NCI-H1105 treated with DMSO at 0.1 percent for 48 hours (cell line): ENCODE measurements at regions not wholly inside any gene's neighbourhood (a gene's known extent, or its start where the extent isn't known, plus 50 kb on each side); places are given as distances from the start of the nearest gene placed in this dataset.
A peak's percentile ranks its signal among the peaks of the same experiment; 100 is the strongest.

ENCODE experiments used
- DNase-seq: peaks from one replicate; lab custom pipeline; 2025; lab: John Stamatoyannopoulos, UW

- DNase-seq = no peak
Measured at GRCh38 chr3:159818997-159819500, 169.6 kb upstream of the IL12A start.

GRCh38 chr3:159819676-159820075 lies 169.0 kb upstream of the IL12A start:
- no peak for DNase-seq

DNA sequence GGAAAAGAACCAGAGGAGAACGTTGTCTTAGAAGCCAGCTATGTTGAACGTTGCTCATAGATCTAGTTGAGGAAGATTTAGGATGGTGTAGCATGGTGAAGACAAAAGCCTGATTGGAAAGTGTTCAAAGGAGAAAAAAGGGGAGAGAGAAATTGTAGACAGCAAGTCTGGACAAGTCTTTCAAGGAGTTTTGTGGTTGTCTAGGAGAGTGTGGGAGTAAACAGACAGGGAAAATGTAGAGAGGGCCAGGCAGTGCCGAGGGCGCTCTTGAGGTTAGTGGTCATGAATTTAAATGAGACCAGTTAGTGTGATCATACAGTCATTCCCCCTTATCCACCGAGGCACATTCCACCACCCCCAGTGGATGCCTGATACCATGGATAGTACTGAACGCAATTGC lies 167.5 kb upstream of the IL12A start:
- DNase-seq = no peak

- no peak for DNase-seq
Measured at GRCh38 chr3:159821736-159822135, 166.9 kb upstream of the IL12A start.

DNA sequence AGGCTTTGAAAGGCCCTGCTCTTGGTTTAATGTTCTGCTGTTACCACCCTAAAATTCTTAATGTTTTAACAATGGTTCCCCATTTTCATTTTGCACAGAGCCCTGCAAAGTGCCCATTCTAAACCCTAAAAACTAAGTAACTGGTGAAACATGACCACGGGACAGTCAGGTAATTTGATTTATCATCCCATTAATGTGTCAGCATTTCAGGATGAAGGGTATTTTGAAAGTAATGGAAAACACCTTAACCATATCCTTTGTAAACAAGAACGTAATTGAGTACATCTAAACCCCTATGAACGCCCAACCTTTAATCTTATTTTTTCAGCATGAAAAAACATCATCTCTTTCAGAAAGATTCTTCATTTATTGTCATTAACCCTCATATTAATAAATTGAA lies 164.9 kb upstream of the IL12A start:
- no peak for DNase-seq

DNA sequence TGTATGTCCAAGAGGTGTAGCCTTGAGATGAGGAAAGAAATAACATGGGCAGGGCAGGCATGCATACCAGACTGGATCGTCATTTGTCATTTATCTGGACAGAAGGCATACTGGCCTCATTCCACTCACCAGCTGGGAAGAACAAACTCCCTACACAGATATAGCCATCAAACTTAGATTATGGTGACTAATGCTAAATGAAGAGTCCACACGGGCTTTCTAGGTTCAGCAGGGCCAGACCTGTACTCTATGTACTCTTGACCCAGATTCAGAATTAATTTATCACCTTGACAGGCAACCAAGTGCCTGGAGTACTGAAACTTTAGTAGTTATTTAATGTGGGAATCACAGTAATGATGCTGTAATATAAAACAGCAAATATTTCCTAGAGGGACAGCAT lies 164.3 kb upstream of the IL12A start:
- DNase-seq = no peak

GRCh38 chr3:159825216-159825854 lies 163.3 kb upstream of the IL12A start:
- no peak for DNase-seq

- DNase-seq = peak; percentile 97
Measured at GRCh38 chr3:159828542-159828943, 160.1 kb upstream of the IL12A start.

DNA sequence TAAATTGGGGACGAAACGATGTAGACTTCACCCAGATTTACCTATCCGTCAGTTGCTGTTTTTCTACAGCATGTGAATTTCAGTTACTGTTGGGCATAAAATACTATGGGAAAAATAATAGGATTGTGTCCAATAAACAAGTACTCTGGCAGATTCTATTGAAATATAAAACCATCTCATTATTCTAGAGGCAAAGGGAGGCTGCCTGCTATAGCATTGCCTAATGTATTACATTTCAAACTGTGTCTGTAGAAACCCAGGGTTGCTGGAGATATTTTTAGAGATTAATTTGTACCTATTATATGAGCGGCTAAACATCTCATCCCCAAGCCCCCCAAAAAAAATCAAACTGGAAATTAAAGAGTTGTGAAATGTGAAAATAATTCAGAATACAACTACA lies 159.6 kb upstream of the IL12A start:
- peak; percentile 91 for DNase-seq

GRCh38 chr3:159829539-159830227 lies 159.0 kb upstream of the IL12A start:
- peak; percentile 100 for DNase-seq

DNA sequence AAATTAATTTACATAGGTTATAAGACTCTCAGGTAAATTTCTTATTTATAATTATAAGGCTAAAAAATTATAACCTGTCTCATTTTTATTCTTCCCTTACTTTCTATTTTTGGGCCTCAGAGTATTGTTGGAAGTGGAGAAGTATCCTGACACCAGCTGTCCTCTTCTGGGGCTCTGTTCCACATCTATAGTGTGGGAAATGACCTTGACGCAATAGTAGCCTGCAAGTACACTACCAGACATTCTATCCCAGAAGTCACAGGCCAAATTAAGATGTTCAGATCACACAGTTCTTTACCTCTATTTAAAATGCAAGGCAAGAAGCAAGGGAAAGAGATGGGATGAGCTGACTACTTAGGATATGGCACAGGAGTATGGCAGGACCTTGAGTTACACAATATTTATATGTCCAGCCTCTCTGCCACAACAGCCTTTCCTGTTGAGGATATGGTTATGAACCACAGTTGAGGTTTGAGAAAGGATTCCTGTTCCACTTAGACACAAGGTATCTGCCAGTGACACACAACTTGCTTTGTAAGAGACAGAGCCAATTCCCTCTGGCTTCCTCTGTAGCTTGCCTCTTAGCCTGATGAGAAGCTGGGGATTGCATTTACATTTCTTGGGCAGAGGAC lies 158.0 kb upstream of the IL12A start:
- DNase-seq = no peak

DNA sequence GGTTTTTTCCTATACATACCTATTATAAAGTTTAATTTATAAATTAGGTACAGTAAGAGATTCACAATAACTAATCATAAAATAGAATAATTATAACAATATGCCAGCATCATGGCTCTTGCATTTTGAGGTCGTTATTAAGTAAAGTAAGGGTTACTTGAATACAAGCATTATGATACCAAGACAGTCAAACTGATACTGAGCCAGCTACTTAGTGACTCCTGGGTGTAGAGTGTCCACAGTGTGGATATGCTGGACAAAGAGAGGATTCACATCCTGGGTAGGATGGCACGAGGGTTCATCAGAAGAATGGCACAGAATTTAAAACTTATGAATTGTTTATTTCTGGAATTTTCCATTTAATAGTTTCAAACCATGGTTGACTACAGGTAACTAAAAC lies 157.2 kb upstream of the IL12A start:
- DNase-seq = no peak

- DNase-seq = no peak
Measured at GRCh38 chr3:159832024-159832423, 156.6 kb upstream of the IL12A start.

DNA sequence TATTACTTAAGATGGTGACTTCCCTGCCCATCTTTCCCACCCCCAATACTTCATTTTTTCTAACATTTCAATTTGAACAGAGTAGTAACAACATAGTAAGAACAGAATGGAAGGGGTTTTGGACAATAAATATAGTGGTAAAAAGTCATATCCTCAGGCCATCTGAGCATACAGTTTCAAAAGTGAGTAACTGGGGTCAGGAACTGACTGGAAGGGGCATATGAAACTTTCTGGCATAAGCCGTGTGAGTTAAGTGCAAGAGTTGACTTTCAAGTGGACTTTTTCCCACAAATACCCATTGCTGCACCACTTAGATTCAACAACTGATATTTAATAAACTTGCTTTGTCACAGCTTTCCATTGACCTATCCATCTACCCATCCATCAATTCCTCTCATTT lies 153.5 kb upstream of the IL12A start:
- no peak for DNase-seq

DNA sequence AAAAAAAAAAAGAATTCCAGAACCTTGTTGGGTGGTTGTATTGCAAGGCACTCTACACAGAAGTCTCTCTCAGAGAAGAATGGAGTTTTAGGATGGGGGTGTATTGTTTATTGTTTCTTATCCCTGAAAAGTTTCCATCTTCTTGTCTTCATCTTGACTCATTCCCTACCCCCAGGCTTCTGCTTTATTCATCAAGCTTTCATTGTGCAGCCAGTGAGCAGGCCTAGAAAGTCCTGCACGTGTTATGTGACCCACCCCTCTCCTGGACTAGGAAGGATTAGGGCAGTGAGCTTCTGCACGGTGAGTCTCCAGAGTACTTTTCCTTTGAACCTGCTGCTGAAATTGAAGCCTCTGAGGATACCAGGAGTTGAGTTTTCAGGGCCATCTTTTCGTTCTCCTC lies 150.9 kb upstream of the IL12A start:
- DNase-seq = no peak

DNA sequence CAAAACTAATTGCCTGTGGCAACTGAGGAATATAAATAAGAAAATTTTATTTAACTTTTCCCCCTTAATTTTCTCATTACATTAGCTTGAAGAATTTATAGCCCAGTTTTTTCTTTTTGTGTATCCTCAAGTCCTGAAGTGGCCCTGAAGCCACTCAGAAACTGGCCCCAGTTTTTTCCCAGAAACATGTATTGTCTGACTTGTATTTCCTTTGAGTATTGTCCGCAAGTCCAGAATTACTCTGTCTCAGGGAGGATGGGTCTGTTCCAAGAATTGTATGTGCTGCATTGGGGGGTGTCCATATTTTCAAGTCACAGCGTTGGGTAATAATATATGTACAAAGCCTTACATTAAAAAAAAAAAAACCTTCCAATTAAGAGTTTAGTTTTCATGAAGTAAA lies 149.7 kb upstream of the IL12A start:
- DNase-seq = no peak

DNA sequence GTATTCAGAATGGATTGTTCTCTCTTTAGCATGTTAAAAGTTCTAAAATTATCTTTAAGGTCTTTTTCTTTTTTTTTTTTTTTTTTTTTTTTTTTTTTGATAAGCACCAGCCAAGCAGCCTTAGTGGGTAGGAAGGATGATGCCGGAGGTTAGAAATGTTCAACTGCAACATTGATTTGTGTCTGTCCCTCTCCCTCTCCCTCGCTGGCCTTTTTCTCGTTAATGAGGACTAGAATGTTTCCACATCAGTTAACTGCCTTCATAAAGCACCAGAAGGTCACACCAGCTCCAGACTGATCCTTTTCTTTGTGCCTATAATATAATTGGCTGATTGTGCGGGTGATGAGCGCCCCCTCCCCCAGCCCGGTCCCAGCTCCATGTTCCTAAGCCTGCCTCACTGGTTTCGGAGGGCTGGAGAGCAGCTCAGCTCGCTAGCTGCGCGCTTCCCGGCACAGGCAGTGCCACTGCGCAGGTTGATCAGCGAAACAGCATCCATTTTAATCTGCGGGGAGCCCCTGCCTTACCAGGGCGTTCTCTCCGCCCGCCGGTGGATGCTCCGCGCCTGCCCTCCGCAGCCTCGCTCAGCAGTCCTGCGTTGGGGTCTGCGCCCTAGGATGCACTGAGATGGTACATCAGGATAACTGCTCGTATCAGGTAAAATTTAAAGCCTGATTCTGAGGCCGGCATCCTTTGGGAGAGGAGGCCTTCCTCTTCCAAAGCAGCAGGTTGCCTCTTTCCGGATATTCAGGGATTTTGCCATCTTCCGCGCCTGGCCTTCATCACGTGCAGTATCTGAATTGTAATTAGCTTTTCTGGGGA lies 148.9 kb upstream of the IL12A start, which contains the start of gene SCHIP1:
Gene SCHIP1 (plus strand): TSS at position 301 of the 819 bp plus-strand sequence.
- peak; percentile 94 for DNase-seq

GRCh38 chr3:159840703-159841299 lies 147.8 kb upstream of the IL12A start:
- peak; percentile 50 for DNase-seq

- DNase-seq = peak; percentile 24
Measured at GRCh38 chr3:159841766-159842165, 146.9 kb upstream of the IL12A start.

- no peak for DNase-seq
Measured at GRCh38 chr3:159843840-159844730, 144.6 kb upstream of the IL12A start.

- no peak for DNase-seq
Measured at GRCh38 chr3:159844801-159845261, 143.8 kb upstream of the IL12A start.
